GM06990 (cell line): ENCODE measurements at regions not wholly inside any gene's neighbourhood (a gene's known extent, or its start where the extent isn't known, plus 50 kb on each side); places are given as distances from the start of the nearest gene placed in this dataset.

ENCODE experiments used
- DNase-seq: peaks from one replicate; pipeline ENCODE4 v3.0.0-alpha.2; 2011; ENCODE audit not compliant: insufficient read length; ENCODE audit errors: extremely low read depth
- H3K27me3 ChIP-seq: replicated peaks from 2 replicates; pipeline ENCODE4 v1.6.0; 2011; ENCODE audit warnings: low read length; ENCODE audit not compliant: control insufficient read depth, insufficient read depth
- H3K36me3 ChIP-seq: 2 replicates; pipeline ENCODE4 v1.5.1; 2011; ENCODE audit warnings: low read length; ENCODE audit not compliant: control insufficient read depth, insufficient read depth
- H3K4me3 ChIP-seq: replicated peaks from 2 replicates; pipeline ENCODE4 v1.5.1; 2011; ENCODE audit warnings: low read depth, mild to moderate bottlenecking, control low read depth, low read length
- CTCF ChIP-seq: IDR thresholded peaks from 2 replicates; pipeline ENCODE4 v1.5.1; 2011; ENCODE audit warnings: low read length, control low read depth, mild to moderate bottlenecking, inconsistent platforms; ENCODE audit not compliant: insufficient read depth, poor library complexity, severe bottlenecking

- no peak for TF ChIP-seq CTCF
- no peaks in the 10 kb centered on the region for H3K27me3 ChIP-seq
- no peak overlapping the region for H3K4me3 ChIP-seq
- no peak for DNase-seq
- no peaks in the 10 kb centered on the region for H3K36me3 ChIP-seq
Observed at GRCh38 chr1:219788091-219788490, 140.3 kb downstream of the SLC30A10 start.

- H3K4me3 ChIP-seq = no peak overlapping the region
- H3K27me3 ChIP-seq = no peaks in the 10 kb centered on the region
- no peaks in the 10 kb centered on the region for H3K36me3 ChIP-seq
- no peak for TF ChIP-seq CTCF
- no peak for DNase-seq
Observed at GRCh38 chr1:219784660-219785381, 143.5 kb downstream of the SLC30A10 start.

GRCh38 chr1:219783605-219784235 is 144.6 kb downstream of the SLC30A10 start:
- H3K36me3 ChIP-seq = no peaks in the 10 kb centered on the region
- H3K4me3 ChIP-seq = no peak overlapping the region
- H3K27me3 ChIP-seq = no peaks in the 10 kb centered on the region
- DNase-seq = no peak
- TF ChIP-seq CTCF = no peak

GRCh38 chr1:219782929-219783328 is 145.4 kb downstream of the SLC30A10 start:
- Histone ChIP-seq H3K36me3 (no peaks in the 10 kb centered on the region), H3K4me3 (no peak overlapping the region), H3K27me3 (no peaks in the 10 kb centered on the region)
- DNase-seq = no peak
- no peak for TF ChIP-seq CTCF

- no peak for TF ChIP-seq CTCF
- Histone ChIP-seq H3K27me3 (no peaks in the 10 kb centered on the region), H3K4me3 (no peak overlapping the region), H3K36me3 (no peaks in the 10 kb centered on the region)
- DNase-seq = no peak
Observed at GRCh38 chr1:219782311-219782710, 146.0 kb downstream of the SLC30A10 start.
